ENCODE measurements at regions not wholly inside any gene's neighbourhood (a gene's known extent, or its start where the extent isn't known, plus 50 kb on each side); places are given as distances from the start of the nearest gene placed in this dataset.

DNA sequence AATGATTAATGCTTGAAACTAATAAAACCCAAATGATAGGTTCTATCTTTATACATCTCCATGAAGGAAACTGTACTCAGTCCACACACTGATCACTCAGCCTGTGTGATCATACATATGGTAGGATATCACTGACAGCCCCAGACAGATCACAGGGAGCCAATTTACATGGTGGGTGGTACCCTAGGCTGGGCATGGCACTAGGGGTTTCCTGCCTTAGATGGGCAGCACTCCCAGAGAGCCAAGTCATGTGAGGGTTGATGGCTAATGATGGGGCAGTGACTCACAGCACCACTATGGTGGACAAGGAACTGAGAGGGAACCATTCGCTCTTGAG, 89.6 kb upstream of the PTPRR start:
- Histone ChIP-seq H3K14ac (replicated peaks; ENCODE audit: low read depth, low read length) (no peak overlapping the region), H2AFZ (replicated peaks; ENCODE audit: low read length, poor library complexity) (no peak overlapping the region), H2AK5ac (ENCODE audit: low read depth, low read length) (no peak overlapping the region), H3K36me3 (ENCODE audit: control insufficient read depth, insufficient read depth, low read length) (no peaks in the 10 kb centered on the region), H4K5ac (ENCODE audit: low read depth, low read length) (no peak overlapping the region), H3K9me3 (ENCODE audit: control insufficient read depth, insufficient read depth, low read length) (peaks cover 9% of the 10 kb centered on the region), H4K91ac (ENCODE audit: insufficient read depth, low read depth, low read length) (no peak overlapping the region), H3K4me3 (ENCODE audit: insufficient read depth, low read depth, low read length) (no peak overlapping the region), H3K27me3 (ENCODE audit: control insufficient read depth, insufficient read depth, low read length) (no peaks in the 10 kb centered on the region), H4K8ac (ENCODE audit: low read depth in 2 of 2, low read length in 2 of 2) (no peak overlapping the region), H3K9me1 (ENCODE audit: insufficient read depth, low read length) (no peaks in the 10 kb centered on the region), H2AK9ac (replicated peaks; ENCODE audit: low read depth, low read length, poor library complexity) (no peak overlapping the region), H2BK15ac (ENCODE audit: low read depth, low read length) (no peak overlapping the region), H3K4ac (ENCODE audit: low read depth, low read length) (no peak overlapping the region), H3K9ac (ENCODE audit: low read depth, low read length) (no peak overlapping the region), H3K18ac (ENCODE audit: low read depth, low read length) (no peak overlapping the region), H2BK120ac (ENCODE audit: low read depth, low read length) (no peak overlapping the region), H3K27ac (ENCODE audit: insufficient read depth, low read length) (no peak overlapping the region), H3K23ac (ENCODE audit: low read depth, low read length) (no peak overlapping the region), H3K4me2 (ENCODE audit: low read depth, low read length) (no peak overlapping the region), H3K4me1 (ENCODE audit: control insufficient read depth, insufficient read depth, low read length) (no peaks in the 10 kb centered on the region), H3K56ac (ENCODE audit: extremely low read depth, insufficient read depth, low read length) (no peak overlapping the region), H2BK5ac (ENCODE audit: low read depth, low read length, poor library complexity, severe bottlenecking) (no peak overlapping the region), H2BK20ac (ENCODE audit: low read depth, low read length) (no peak overlapping the region), H3K79me1 (ENCODE audit: low read depth in 1 of 2, low read length in 2 of 2) (no peaks in the 10 kb centered on the region), H4K20me1 (ENCODE audit: insufficient read depth, low read length) (no peaks in the 10 kb centered on the region)
- dilution Hi-C loops (cut with HindIII; ENCODE audit: low sequenced_read_pairs, unreplicated experiment): no loop called here
- no peak for DNase-seq
- BruUV-seq (replicated peaks): no TSS peak
- ChIA-PET CTCF (no interaction called here), POLR2A (ENCODE audit: unreplicated experiment) (no interaction called here)
- in situ Hi-C loops (cut with MboI; ENCODE audit: low sequenced_read_pairs): no loop called here
- intact Hi-C loops (cut with micrococcal nuclease): loop anchor here (10.0 kb wide), 1 partner anchor 415 kb away; no protein-coding TSS in a partner anchor
- WGBS, 2 experiments (ENCODE audit: extremely low coverage in 2 of 2, insufficient read length in 1 of 2): no CpG with 5 or more reads among the region's 1 CpG
- no peak for ATAC-seq (ENCODE audit: low read depth)
- TF ChIP-seq, protein P1, sequence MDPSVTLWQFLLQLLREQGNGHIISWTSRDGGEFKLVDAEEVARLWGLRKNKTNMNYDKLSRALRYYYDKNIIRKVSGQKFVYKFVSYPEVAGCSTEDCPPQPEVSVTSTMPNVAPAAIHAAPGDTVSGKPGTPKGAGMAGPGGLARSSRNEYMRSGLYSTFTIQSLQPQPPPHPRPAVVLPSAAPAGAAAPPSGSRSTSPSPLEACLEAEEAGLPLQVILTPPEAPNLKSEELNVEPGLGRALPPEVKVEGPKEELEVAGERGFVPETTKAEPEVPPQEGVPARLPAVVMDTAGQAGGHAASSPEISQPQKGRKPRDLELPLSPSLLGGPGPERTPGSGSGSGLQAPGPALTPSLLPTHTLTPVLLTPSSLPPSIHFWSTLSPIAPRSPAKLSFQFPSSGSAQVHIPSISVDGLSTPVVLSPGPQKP (IDR thresholded peaks at IDR 0.05; ENCODE audit: borderline replicate concordance, low read depth, low read length): no peak
- TF ChIP-seq MXI1 (IDR thresholded peaks at IDR 0.05; ENCODE audit: borderline replicate concordance, low read depth, low read length) (no peak), NFE2L2 (IDR thresholded peaks at IDR 0.05; ENCODE audit: low read depth, low read length) (no peak), BHLHE40 (IDR thresholded peaks at IDR 0.05; ENCODE audit: low read depth, low read length) (no peak), SMC3 (IDR thresholded peaks at IDR 0.05; ENCODE audit: low read depth, low read length) (no peak)

All from IMR-90 (cell line).